ENCODE measurements at regions not wholly inside any gene's neighbourhood (a gene's known extent, or its start where the extent isn't known, plus 50 kb on each side); places are given as distances from the start of the nearest gene placed in this dataset.

GRCh38 chr2:220194630-220195584, 567.5 kb downstream of the SLC4A3 start:
- H3K27ac ChIP-seq, result no peak overlapping the region
- no peak for TF ChIP-seq CTCF (IDR thresholded peaks at IDR 0.05)
- DNase-seq (ENCODE audit: low spot score), result no peak
- no peak overlapping the region for H3K4me3 ChIP-seq

GRCh38 chr2:220198896-220199295, 571.5 kb downstream of the SLC4A3 start:
- no peak for TF ChIP-seq CTCF (IDR thresholded peaks at IDR 0.05)
- no peak overlapping the region for H3K4me3 ChIP-seq
- no peak overlapping the region for H3K27ac ChIP-seq
- DNase-seq (ENCODE audit: low spot score), result no peak

GRCh38 chr2:220202066-220202465, 574.6 kb downstream of the SLC4A3 start:
- no peak overlapping the region for H3K4me3 ChIP-seq
- TF ChIP-seq CTCF (IDR thresholded peaks at IDR 0.05), result no peak
- H3K27ac ChIP-seq, result no peak overlapping the region
- no peak for DNase-seq (ENCODE audit: low spot score)

GRCh38 chr2:220209093-220209492, 581.7 kb downstream of the SLC4A3 start:
- DNase-seq (ENCODE audit: low spot score), result no peak
- Histone ChIP-seq H3K27ac (no peak overlapping the region), H3K4me3 (no peak overlapping the region)
- no peak for TF ChIP-seq CTCF (IDR thresholded peaks at IDR 0.05)

GRCh38 chr2:220209751-220210150, 582.3 kb downstream of the SLC4A3 start:
- no peak for DNase-seq (ENCODE audit: low spot score)

GRCh38 chr2:220212296-220213080, 585.1 kb downstream of the SLC4A3 start:
- no peak overlapping the region for H3K27ac ChIP-seq
- TF ChIP-seq CTCF (IDR thresholded peaks at IDR 0.05), result no peak
- DNase-seq (ENCODE audit: low spot score), result no peak
- no peak overlapping the region for H3K4me3 ChIP-seq

More at GRCh38 chr2:220209751-220210150, 582.3 kb downstream of the SLC4A3 start:
- H3K27ac ChIP-seq, result no peak overlapping the region
- H3K4me3 ChIP-seq, result no peak overlapping the region
- TF ChIP-seq CTCF (IDR thresholded peaks at IDR 0.05), result no peak
